ENCODE measurements at regions not wholly inside any gene's neighbourhood (a gene's known extent, or its start where the extent isn't known, plus 50 kb on each side); places are given as distances from the start of the nearest gene placed in this dataset.
"Not testable (repeated sequence)": the region's sequence is repeated elsewhere in the genome, so short reads cannot be mapped to it uniquely, and the experiment has no call there.

DNA sequence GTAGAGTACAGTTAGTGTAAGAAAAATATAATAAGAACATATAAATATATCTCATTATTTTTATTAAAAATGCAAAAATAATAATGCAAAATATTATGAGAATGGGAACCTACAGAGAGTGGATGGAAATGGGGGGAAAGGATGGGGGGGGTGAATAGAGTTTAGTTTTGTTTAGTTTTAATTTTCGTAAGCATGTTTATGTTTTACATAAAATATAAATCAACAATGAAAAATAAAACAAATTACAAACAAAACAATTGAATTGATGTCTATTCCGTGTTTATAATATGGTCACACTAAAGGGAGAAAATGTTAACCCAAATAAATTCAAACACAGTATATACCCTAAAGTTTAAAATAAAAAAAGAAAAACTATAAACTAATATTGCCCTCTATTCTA, 1717.4 kb upstream of the SPRY2 start:
- H3K9me3 ChIP-seq (replicated peaks in 1 of 2; ENCODE audit: control insufficient read depth in 1 of 2, insufficient read depth in 1 of 2, low read length in 2 of 2): peaks cover 0 to 4% of the 10 kb centered on the region in 2 donors
- no peaks in the 10 kb centered on the region for H3K4me1 Mint-ChIP-seq
- no peak overlapping the region for H3K9ac ChIP-seq (ENCODE audit: insufficient read depth, low read length, poor library complexity, severe bottlenecking)
- no peak for DNase-seq
- no peaks in the 10 kb centered on the region for H3K79me2 ChIP-seq (ENCODE audit: insufficient read depth, low read length)
- H2AFZ ChIP-seq (ENCODE audit: insufficient read depth, low read depth, low read length, poor library complexity, severe bottlenecking): no peak overlapping the region
- TF ChIP-seq, protein P1, sequence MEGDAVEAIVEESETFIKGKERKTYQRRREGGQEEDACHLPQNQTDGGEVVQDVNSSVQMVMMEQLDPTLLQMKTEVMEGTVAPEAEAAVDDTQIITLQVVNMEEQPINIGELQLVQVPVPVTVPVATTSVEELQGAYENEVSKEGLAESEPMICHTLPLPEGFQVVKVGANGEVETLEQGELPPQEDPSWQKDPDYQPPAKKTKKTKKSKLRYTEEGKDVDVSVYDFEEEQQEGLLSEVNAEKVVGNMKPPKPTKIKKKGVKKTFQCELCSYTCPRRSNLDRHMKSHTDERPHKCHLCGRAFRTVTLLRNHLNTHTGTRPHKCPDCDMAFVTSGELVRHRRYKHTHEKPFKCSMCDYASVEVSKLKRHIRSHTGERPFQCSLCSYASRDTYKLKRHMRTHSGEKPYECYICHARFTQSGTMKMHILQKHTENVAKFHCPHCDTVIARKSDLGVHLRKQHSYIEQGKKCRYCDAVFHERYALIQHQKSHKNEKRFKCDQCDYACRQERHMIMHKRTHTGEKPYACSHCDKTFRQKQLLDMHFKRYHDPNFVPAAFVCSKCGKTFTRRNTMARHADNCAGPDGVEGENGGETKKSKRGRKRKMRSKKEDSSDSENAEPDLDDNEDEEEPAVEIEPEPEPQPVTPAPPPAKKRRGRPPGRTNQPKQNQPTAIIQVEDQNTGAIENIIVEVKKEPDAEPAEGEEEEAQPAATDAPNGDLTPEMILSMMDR (IDR thresholded peaks at IDR 0.05): no peak
- H3K27ac ChIP-seq (ENCODE audit: low read depth in 1 of 2, low read length in 2 of 2): no peak overlapping the region
- WGBS (ENCODE audit: insufficient coverage): no CpG with 5 or more reads among the region's 2 CpGs
- H3K27ac Mint-ChIP-seq: no peak overlapping the region
- intact Hi-C loops (cut with micrococcal nuclease): no loop called here
- H3K4me1 ChIP-seq (ENCODE audit: control insufficient read depth in 1 of 2, insufficient read depth in 2 of 2, low read length in 2 of 2): no peaks in the 10 kb centered on the region
- H3K4me3 Mint-ChIP-seq: no peak overlapping the region
- H3K27me3 ChIP-seq (ENCODE audit: control insufficient read depth in 2 of 2, insufficient read depth in 2 of 2, low read length in 2 of 2): no peaks in the 10 kb centered on the region
- H4K20me1 ChIP-seq (ENCODE audit: insufficient read depth, low read length): no peaks in the 10 kb centered on the region
- no peak overlapping the region for H3K4me2 ChIP-seq (replicated peaks; ENCODE audit: extremely low read depth, low read length, poor library complexity, severe bottlenecking)
- H3K36me3 Mint-ChIP-seq: no peaks in the 10 kb centered on the region
- H3K36me3 ChIP-seq (replicated peaks in 1 of 2; ENCODE audit: control insufficient read depth in 1 of 2, insufficient read depth in 2 of 2, low read length in 2 of 2): no peaks in the 10 kb centered on the region
- H3K4me3 ChIP-seq (replicated peaks in 1 of 3; ENCODE audit: low read depth in 2 of 3, low read length in 3 of 3): no peak overlapping the region
- peaks cover 0 to 1% (median 0%) of the 10 kb centered on the region in 3 donors for H3K27me3 Mint-ChIP-seq (ENCODE audit: low read depth in 3 of 3)
- peaks cover 0 to 8% (median 5%) of the 10 kb centered on the region in 7 donors for H3K9me3 Mint-ChIP-seq

DNA sequence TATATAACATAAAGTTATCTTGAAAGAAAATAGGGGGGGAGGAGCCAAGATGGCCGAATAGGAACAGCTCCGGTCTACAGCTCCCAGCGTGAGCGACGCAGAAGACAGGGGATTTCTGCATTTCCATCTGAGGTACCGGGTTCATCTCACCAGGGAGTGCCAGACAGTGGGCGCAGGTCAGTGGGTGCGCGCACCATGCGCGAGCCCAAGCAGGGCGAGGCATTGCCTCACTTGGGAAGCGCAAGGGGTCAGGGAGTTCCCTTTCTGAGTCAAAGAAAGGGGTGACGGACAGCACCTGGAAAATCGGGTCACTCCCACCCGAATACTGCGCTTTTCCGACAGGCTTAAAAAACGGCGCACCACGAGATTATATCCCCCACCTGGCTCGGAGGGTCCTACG, 1704.4 kb upstream of the SPRY2 start:
- H3K4me1 ChIP-seq (ENCODE audit: control insufficient read depth in 1 of 2, insufficient read depth in 2 of 2, low read length in 2 of 2); H3K79me2 ChIP-seq (ENCODE audit: insufficient read depth, low read length); H3K27ac Mint-ChIP-seq; H3K36me3 ChIP-seq (replicated peaks in 1 of 2; ENCODE audit: control insufficient read depth in 1 of 2, insufficient read depth in 2 of 2, low read length in 2 of 2); H3K4me2 ChIP-seq (replicated peaks; ENCODE audit: extremely low read depth, low read length, poor library complexity, severe bottlenecking); DNase-seq; H3K36me3 Mint-ChIP-seq; H3K4me1 Mint-ChIP-seq; H3K27ac ChIP-seq (ENCODE audit: low read depth in 1 of 2, low read length in 2 of 2); H2AFZ ChIP-seq (ENCODE audit: insufficient read depth, low read depth, low read length, poor library complexity, severe bottlenecking); H3K27me3 Mint-ChIP-seq (ENCODE audit: low read depth in 3 of 3); H3K27me3 ChIP-seq (ENCODE audit: control insufficient read depth in 2 of 2, insufficient read depth in 2 of 2, low read length in 2 of 2); intact Hi-C loops (cut with micrococcal nuclease); H4K20me1 ChIP-seq (ENCODE audit: insufficient read depth, low read length); H3K4me3 ChIP-seq (replicated peaks in 1 of 3; ENCODE audit: low read depth in 2 of 3, low read length in 3 of 3); H3K9me3 ChIP-seq (replicated peaks in 1 of 2; ENCODE audit: control insufficient read depth in 1 of 2, insufficient read depth in 1 of 2, low read length in 2 of 2); H3K9ac ChIP-seq (ENCODE audit: insufficient read depth, low read length, poor library complexity, severe bottlenecking); H3K4me3 Mint-ChIP-seq: not testable (repeated sequence)
- 96% methylated on average over 5 of the region's 23 CpGs for WGBS (ENCODE audit: insufficient coverage)
- peaks cover 0 to 13% (median 8%) of the 10 kb centered on the region in 7 donors for H3K9me3 Mint-ChIP-seq

Data from CD14-positive monocyte (primary cell).